ENCODE measurements at regions not wholly inside any gene's neighbourhood (a gene's known extent, or its start where the extent isn't known, plus 50 kb on each side); places are given as distances from the start of the nearest gene placed in this dataset.

DNA sequence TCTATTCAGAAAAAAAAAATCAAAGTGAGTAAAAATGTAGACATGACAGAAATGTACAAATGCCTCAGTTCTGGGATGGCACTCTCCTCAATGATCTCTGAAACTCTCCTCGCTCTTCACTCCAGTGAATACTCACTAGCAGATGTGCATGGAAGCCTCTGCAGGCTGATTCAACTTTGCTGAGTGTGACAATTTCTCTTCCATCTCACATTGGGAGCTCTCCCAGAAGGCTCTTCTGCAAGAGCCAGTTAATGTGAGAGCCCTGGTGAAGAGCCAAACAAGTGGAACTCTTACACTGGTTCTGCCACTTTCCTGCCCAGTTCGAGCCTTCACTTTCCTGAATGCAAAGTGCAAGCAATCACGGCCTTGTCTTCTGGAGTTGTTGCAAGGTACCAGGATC, 147.1 kb upstream of the IRX6 start:
- TF ChIP-seq, protein P1, sequence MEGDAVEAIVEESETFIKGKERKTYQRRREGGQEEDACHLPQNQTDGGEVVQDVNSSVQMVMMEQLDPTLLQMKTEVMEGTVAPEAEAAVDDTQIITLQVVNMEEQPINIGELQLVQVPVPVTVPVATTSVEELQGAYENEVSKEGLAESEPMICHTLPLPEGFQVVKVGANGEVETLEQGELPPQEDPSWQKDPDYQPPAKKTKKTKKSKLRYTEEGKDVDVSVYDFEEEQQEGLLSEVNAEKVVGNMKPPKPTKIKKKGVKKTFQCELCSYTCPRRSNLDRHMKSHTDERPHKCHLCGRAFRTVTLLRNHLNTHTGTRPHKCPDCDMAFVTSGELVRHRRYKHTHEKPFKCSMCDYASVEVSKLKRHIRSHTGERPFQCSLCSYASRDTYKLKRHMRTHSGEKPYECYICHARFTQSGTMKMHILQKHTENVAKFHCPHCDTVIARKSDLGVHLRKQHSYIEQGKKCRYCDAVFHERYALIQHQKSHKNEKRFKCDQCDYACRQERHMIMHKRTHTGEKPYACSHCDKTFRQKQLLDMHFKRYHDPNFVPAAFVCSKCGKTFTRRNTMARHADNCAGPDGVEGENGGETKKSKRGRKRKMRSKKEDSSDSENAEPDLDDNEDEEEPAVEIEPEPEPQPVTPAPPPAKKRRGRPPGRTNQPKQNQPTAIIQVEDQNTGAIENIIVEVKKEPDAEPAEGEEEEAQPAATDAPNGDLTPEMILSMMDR (IDR thresholded peaks at IDR 0.05), result no peak
- no peak for TF ChIP-seq POLR2AphosphoS5 (IDR thresholded peaks at IDR 0.05; ENCODE audit: insufficient read depth in 1 of 2, low read depth in 1 of 2)

All from vagina (tissue), 2 donors.